ENCODE measurements at regions not wholly inside any gene's neighbourhood (a gene's known extent, or its start where the extent isn't known, plus 50 kb on each side); places are given as distances from the start of the nearest gene placed in this dataset.

GRCh38 chr2:176468457-176469113, 199.3 kb downstream of the MTX2 start:
- no peak for DNase-seq (ENCODE audit: low spot score)

GRCh38 chr2:176470713-176471112, 201.5 kb downstream of the MTX2 start:
- no peak for DNase-seq (ENCODE audit: low spot score)

GRCh38 chr2:176471949-176472348, 202.7 kb downstream of the MTX2 start:
- no peak for DNase-seq (ENCODE audit: low spot score)

GRCh38 chr2:176473177-176473576, 203.9 kb downstream of the MTX2 start:
- peak; percentile 14 for DNase-seq (ENCODE audit: low spot score)

GRCh38 chr2:176473851-176474250, 204.6 kb downstream of the MTX2 start:
- no peak for DNase-seq (ENCODE audit: low spot score)

GRCh38 chr2:176477336-176477735, 208.1 kb downstream of the MTX2 start:
- no peak for DNase-seq (ENCODE audit: low spot score)

GRCh38 chr2:176479961-176480360, 210.7 kb downstream of the MTX2 start:
- DNase-seq (ENCODE audit: low spot score): no peak

- no peak for DNase-seq (ENCODE audit: low spot score)
These were observed 212.9 kb downstream of the MTX2 start for GRCh38 chr2:176482107-176482506.

GRCh38 chr2:176483476-176483875, 214.2 kb downstream of the MTX2 start:
- no peak for DNase-seq (ENCODE audit: low spot score)

- no peak for DNase-seq (ENCODE audit: low spot score)
These were observed 214.8 kb downstream of the MTX2 start for GRCh38 chr2:176483901-176484568.

GRCh38 chr2:176484838-176485237, 215.6 kb downstream of the MTX2 start:
- DNase-seq (ENCODE audit: low spot score): no peak

- DNase-seq (ENCODE audit: low spot score): no peak
These were observed 219.2 kb downstream of the MTX2 start for GRCh38 chr2:176488431-176488830.

GRCh38 chr2:176490061-176490861, 221.0 kb downstream of the MTX2 start:
- DNase-seq (ENCODE audit: low spot score): no peak

- DNase-seq (ENCODE audit: low spot score): no peak
These were observed 222.1 kb downstream of the MTX2 start for GRCh38 chr2:176491172-176491904.

GRCh38 chr2:176492583-176492982, 223.3 kb downstream of the MTX2 start:
- DNase-seq (ENCODE audit: low spot score): no peak

- no peak for DNase-seq (ENCODE audit: low spot score)
These were observed 224.1 kb downstream of the MTX2 start for GRCh38 chr2:176493226-176493825.

GRCh38 chr2:176493909-176494308, 224.7 kb downstream of the MTX2 start:
- no peak for DNase-seq (ENCODE audit: low spot score)

- no peak for DNase-seq (ENCODE audit: low spot score)
These were observed 225.7 kb downstream of the MTX2 start for GRCh38 chr2:176494949-176495353.

GRCh38 chr2:176495826-176496225, 226.6 kb downstream of the MTX2 start:
- no peak for DNase-seq (ENCODE audit: low spot score)

- DNase-seq (ENCODE audit: low spot score): no peak
These were observed 227.5 kb downstream of the MTX2 start for GRCh38 chr2:176496761-176497160.

GRCh38 chr2:176500901-176501300, 231.7 kb downstream of the MTX2 start:
- DNase-seq (ENCODE audit: low spot score): no peak

- DNase-seq (ENCODE audit: low spot score): no peak
These were observed 232.4 kb downstream of the MTX2 start for GRCh38 chr2:176501617-176502016.
